OCI-LY7 (cell line): ENCODE measurements at regions not wholly inside any gene's neighbourhood (a gene's known extent, or its start where the extent isn't known, plus 50 kb on each side); places are given as distances from the start of the nearest gene placed in this dataset.

Source experiments
- CTCF ChIP-seq: fragments of 200-600 bp; sonication (generic); conservative IDR thresholded peaks from 2 replicates; pipeline ENCODE4 v1.5.1; 2014; ENCODE audit warnings: mild to moderate bottlenecking, antibody characterized with exemption, low read length, moderate library complexity, mixed read lengths
- EZH2phosphoT487 ChIP-seq: fragments of 200-600 bp; sonication (generic); IDR thresholded peaks from 2 replicates; pipeline ENCODE4 v1.6.1; 2018; ENCODE audit warnings: low read depth, borderline replicate concordance, mild to moderate bottlenecking, mixed run types, antibody characterized with exemption, low read length, moderate library complexity, mixed read lengths

- no peak for TF ChIP-seq CTCF
- TF ChIP-seq EZH2phosphoT487, result no peak
These were observed 446.0 kb downstream of the MATN1 start for GRCh38 chr1:30277415-30277814.
